ENCODE measurements at regions not wholly inside any gene's neighbourhood (a gene's known extent, or its start where the extent isn't known, plus 50 kb on each side); places are given as distances from the start of the nearest gene placed in this dataset.

DNA sequence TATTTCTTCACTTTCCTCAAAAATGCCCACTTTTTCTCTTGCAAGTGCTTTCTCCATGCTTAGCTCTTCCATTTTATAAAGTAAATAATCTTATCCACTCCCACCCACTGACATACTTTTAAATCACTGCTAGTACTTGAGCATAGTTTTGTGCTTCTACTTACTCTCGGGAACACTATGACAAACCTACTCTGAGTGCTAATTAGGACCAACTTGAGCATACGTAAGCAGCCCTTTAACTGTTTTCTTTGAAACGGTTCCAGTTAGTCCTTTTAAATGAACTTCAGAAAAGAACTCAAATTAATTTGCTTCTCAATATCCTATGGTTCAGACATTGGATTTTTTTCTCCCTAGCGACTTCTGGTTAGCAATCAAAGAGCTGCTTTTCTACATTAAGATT, 280.0 kb upstream of the SOX2 start:
- TF ChIP-seq, protein P1, sequence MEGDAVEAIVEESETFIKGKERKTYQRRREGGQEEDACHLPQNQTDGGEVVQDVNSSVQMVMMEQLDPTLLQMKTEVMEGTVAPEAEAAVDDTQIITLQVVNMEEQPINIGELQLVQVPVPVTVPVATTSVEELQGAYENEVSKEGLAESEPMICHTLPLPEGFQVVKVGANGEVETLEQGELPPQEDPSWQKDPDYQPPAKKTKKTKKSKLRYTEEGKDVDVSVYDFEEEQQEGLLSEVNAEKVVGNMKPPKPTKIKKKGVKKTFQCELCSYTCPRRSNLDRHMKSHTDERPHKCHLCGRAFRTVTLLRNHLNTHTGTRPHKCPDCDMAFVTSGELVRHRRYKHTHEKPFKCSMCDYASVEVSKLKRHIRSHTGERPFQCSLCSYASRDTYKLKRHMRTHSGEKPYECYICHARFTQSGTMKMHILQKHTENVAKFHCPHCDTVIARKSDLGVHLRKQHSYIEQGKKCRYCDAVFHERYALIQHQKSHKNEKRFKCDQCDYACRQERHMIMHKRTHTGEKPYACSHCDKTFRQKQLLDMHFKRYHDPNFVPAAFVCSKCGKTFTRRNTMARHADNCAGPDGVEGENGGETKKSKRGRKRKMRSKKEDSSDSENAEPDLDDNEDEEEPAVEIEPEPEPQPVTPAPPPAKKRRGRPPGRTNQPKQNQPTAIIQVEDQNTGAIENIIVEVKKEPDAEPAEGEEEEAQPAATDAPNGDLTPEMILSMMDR (IDR thresholded peaks at IDR 0.05): no peak
- no peak for TF ChIP-seq POLR2A (IDR thresholded peaks at IDR 0.05)
